NCI-H345 (cell line): ENCODE measurements at regions not wholly inside any gene's neighbourhood (a gene's known extent, or its start where the extent isn't known, plus 50 kb on each side); places are given as distances from the start of the nearest gene placed in this dataset.
"Not testable (repeated sequence)": the region's sequence is repeated elsewhere in the genome, so short reads cannot be mapped to it uniquely, and the experiment has no call there.

ENCODE experiments used
- DNase-seq: peaks from one replicate; lab custom pipeline; 2025; lab: John Stamatoyannopoulos, UW

- no peak for DNase-seq
These were observed 261.8 kb upstream of the LINC00305 start for GRCh38 chr18:64410685-64411084.

GRCh38 chr18:64409511-64409910 is 260.6 kb upstream of the LINC00305 start:
- no peak for DNase-seq

- no peak for DNase-seq
These were observed 258.7 kb upstream of the LINC00305 start for GRCh38 chr18:64407606-64408005.

- DNase-seq: no peak
These were observed 256.3 kb upstream of the LINC00305 start for GRCh38 chr18:64405161-64405560.

GRCh38 chr18:64403784-64404503 is 255.1 kb upstream of the LINC00305 start:
- DNase-seq: no peak

GRCh38 chr18:64402636-64403035 is 253.7 kb upstream of the LINC00305 start:
- no peak for DNase-seq

- no peak for DNase-seq
These were observed 252.6 kb upstream of the LINC00305 start for GRCh38 chr18:64401268-64402060.

GRCh38 chr18:64399566-64399965 is 250.7 kb upstream of the LINC00305 start:
- no peak for DNase-seq

- no peak for DNase-seq
These were observed 249.4 kb upstream of the LINC00305 start for GRCh38 chr18:64398320-64398719.

- no peak for DNase-seq
These were observed 243.3 kb upstream of the LINC00305 start for GRCh38 chr18:64392202-64392601.

- DNase-seq: no peak
These were observed 235.2 kb upstream of the LINC00305 start for GRCh38 chr18:64384101-64384500.

GRCh38 chr18:64380117-64380516 is 231.2 kb upstream of the LINC00305 start:
- no peak for DNase-seq

- DNase-seq: no peak
These were observed 230.8 kb upstream of the LINC00305 start for GRCh38 chr18:64379662-64380061.

- DNase-seq: no peak
These were observed 228.6 kb upstream of the LINC00305 start for GRCh38 chr18:64377446-64377845.

- no peak for DNase-seq
These were observed 224.0 kb upstream of the LINC00305 start for GRCh38 chr18:64372850-64373249.

GRCh38 chr18:64369830-64370440 is 221.0 kb upstream of the LINC00305 start:
- not testable (repeated sequence) for DNase-seq

GRCh38 chr18:64365106-64365505 is 216.2 kb upstream of the LINC00305 start:
- no peak for DNase-seq

GRCh38 chr18:64337673-64338072 is 188.8 kb upstream of the LINC00305 start:
- no peak for DNase-seq

GRCh38 chr18:64337018-64337417 is 188.1 kb upstream of the LINC00305 start:
- DNase-seq: no peak

- DNase-seq: no peak
These were observed 185.9 kb upstream of the LINC00305 start for GRCh38 chr18:64334748-64335147.

- no peak for DNase-seq
These were observed 184.7 kb upstream of the LINC00305 start for GRCh38 chr18:64333584-64333983.

GRCh38 chr18:64332835-64333234 is 183.9 kb upstream of the LINC00305 start:
- no peak for DNase-seq

- no peak for DNase-seq
These were observed 182.5 kb upstream of the LINC00305 start for GRCh38 chr18:64331419-64331818.
